GM19455 (cell line): ENCODE measurements at regions not wholly inside any gene's neighbourhood (a gene's known extent, or its start where the extent isn't known, plus 50 kb on each side); places are given as distances from the start of the nearest gene placed in this dataset.
"Not testable (repeated sequence)": the region's sequence is repeated elsewhere in the genome, so short reads cannot be mapped to it uniquely, and the experiment has no call there.

Source experiments
- ATAC-seq: cut with Tn5 transposase; IDR thresholded peaks from one replicate; pipeline ENCODE4 v1.9.1; 2021; ENCODE audit not compliant: unreplicated experiment

DNA sequence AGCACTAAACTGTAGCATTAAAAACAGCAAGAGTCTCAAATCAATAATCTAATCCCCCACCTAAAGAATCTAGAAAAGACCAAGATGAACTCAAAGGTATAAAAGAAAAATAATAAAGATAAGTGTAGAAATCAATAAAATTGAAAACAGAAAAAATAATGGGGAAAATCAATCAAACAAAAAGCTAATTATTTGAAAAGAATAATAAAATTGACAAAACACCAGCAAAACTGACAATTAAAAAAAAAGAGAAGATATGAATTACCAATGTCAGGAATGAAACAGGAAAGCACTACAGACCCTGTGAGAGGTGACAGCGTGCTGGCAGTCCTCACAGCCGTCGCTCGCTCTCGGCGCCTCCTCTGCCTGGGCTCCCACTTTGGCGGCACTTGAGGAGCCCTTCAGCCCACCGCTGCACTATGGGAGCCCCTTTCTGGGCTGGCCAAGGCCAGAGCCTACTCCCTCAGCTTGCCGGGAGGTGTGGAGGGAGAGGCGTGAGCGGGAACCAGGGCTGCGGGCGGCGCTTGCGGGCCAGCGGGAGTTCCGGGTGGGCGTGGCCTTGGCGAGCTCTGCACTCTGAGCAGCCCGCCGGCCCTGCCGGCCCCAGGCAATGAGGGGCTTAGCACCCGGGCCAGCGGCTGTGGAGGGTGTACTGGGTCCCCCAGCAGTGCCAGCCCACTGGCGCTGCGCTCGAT lies 105.3 kb upstream of the HEY2 start:
- not testable (repeated sequence) for ATAC-seq

DNA sequence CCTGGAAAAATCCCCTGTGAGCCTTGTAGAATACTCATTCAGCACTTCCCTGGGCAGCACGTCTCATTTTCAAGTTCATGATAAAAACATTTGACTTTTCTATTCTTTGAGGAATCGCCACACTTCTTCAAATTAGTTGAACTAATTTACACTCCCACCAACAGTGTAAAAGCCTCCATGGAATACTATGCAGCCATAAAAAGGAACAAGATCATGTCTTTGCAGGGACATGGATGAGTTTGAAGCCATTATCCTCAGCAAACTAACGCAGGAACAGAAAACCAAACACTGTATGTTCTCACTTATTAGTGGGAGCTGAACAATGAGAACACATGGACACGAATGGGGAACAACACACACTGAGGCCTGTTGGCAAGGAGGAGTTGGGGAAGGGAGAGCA lies 102.0 kb upstream of the HEY2 start:
- no peak for ATAC-seq

DNA sequence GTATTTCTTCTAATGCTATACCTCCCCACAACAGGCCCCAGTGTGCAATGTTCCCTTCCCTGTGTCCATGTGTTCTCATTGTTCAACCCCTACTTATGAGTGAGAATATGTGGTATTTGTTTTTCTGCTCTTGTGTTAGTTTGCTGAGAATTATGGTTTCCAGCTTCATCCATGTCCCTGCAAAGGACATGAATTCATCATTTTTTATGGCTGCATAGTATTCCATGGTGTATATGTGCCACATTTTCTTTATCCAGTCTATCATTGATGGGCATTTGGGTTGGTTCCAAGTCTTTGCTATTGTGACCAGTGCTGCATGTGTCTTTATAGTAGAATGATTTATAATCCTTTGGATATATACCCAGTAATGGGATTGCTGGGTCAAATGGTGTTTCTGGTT lies 95.7 kb upstream of the HEY2 start:
- ATAC-seq, result not testable (repeated sequence)

DNA sequence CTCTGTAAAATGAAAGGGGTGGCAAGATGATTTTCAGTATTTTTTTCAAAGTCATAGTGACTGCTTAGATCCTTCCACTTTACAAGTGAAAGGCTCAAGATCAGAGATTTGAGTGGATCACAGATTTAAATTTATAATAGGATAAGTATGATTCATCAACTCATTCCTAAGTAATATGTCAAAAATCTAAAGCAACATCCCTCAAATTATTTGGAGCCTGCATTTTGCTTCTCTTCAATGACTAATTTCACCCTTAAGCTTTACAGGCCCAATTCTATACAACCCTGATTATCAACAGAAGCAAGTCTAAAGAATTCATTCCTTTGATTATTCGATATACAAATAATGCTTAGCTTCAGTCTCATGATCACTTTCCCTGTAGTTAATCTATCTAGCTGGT lies 93.9 kb upstream of the HEY2 start:
- ATAC-seq, result no peak

DNA sequence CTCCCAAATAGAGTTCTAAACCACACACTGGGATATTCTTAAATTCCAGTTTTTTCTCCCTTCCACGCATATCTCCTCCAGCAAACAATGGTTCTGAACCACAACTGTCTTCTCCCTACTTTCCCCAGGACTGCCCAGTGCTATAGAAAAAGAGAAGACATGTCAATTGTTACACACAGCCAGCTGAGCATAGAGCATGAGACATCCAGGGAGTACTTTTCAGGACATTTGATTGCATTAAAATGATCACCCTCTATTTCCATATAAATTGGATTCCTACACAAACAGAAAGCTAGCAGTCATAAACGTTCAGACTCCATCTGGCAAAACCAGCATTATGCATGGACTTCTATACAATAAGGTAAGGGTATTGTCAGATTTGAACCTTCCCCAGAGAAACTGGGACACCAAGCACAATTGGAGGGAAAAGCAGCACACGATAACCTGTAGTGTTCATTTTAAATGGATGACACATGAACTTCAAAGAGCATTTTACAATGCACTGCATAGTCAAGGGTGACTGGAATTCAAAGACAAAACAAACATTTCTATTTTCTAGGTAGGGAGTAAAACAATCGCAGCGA lies 93.1 kb upstream of the HEY2 start:
- no peak for ATAC-seq

DNA sequence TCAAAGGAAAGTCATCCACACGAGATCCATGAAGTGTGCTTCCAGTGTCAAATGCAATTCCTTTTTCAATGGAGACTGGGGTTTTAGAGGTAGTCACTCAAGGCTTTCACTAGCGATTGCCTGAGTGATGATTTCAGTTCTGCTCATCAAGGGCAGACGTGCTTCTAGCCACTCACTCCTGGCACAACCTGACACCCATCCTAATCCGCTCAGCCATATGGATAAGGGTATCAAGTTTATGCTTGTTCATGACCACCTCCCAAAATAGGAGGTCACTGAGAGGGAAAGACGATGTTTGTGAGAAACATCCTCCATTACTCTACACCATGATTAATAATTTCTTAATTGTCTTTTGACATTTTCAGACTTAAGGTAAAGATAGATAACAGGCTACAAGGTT lies 91.3 kb upstream of the HEY2 start:
- ATAC-seq, result no peak

DNA sequence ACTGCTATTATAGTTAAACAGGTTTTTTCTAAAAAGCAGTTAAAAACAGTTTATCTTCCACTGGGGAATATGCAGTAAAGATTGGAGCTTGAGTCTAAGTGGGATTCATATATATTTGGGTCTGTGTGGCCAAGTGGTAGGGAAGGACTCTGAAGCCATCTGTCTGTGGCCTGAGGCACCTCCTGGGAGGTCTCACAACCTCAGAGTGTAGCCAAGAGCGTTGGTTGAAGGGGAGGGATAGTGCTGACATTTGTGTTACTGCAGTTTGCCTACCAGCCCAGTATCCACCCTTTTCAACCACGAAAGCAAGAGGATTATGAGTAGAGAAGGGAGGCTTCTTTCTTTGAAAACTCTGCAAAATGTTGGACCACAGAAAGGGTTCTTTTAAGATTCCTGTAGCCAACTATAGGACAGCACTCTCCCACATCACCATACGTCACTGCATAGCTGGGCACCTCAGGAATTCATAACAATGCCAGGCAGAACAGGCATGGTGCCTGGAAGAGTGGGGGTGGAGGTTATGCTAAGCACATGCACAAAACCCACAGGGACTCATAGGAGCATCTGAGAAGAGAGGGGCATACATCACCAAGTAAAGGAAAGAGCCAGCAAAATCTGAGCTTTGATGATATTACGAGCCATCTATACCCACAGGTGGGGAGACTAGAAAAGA lies 90.5 kb upstream of the HEY2 start:
- no peak for ATAC-seq

DNA sequence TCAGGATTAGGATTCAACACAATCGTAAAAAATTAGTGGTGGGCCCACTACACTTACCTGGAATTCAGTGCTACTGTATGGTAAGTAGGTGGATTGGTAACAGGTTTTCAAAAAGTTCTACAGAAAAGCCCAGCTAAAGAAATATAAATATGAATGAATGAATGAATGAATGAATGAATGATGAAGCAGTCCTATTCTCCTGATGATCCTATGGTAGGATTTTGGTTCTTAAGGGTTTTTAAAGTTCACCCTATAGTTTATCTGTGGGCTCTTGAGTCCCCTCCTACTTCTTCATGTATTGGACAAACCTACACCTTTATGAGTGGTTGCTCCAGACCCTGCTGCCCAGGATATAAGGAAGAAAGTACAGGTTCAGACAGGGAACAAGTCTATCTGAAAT lies 89.5 kb upstream of the HEY2 start:
- ATAC-seq, result no peak

DNA sequence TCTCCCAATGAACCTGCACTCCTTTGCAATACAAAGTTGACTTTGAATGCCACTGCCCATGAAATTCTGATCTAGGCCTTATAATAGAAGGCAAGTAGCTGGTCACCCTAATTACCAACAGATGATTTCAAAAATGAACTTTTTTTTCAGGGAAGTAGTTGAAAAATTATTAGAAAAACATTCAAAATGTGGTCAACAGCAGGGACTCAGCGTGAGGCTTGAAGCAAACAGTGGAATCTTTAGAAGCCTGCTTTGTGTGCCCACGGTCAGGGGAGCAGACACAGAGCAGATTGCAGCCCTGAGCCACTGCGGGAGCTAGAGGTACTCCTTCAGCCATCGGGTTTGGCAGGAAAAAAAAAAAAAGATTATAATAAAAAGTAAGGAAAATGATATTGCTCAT lies 87.1 kb upstream of the HEY2 start:
- ATAC-seq, result no peak

DNA sequence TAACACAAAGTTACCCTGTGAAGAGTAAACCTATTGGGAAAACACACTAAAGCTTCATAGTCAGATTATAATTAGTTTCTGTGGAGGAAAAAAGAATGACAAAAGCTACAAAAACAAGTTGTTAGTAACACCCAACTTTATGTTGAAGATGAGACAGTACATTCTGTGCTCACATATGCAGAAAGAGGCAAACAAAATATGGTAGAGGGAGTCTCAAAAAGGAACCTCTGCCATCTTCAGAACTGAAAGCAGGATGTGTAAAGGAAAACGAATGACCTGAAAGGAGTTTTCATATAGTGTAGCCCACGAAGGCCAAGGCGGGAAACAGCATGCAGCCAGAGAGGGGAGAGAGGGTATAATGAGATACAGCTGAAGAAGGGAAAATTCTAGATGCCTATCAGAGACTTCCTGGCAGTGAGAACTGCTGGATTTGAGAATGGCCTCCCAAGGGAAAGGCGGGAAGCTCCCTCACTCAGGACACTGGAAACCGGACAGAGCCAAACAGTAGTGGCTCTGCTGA lies 84.1 kb upstream of the HEY2 start:
- ATAC-seq, result no peak

DNA sequence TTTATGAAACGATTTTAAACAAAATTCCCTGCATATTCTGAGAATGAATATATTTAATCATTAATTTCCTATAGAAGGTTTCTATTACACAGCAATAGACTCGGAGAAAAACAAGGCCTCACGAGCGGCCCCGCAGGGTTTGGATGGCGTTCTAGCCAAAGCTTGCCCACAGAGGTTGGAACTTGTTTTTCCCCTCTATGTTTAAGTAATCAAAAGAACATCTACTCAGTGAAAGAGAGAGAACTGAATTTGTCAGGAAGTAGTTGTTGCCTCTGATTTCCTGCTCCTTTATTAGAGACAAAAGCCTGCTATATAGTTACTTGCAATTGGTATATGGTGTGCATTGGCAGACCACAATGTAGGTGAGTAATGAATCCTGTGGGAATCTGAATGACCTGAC lies 82.1 kb upstream of the HEY2 start:
- no peak for ATAC-seq

DNA sequence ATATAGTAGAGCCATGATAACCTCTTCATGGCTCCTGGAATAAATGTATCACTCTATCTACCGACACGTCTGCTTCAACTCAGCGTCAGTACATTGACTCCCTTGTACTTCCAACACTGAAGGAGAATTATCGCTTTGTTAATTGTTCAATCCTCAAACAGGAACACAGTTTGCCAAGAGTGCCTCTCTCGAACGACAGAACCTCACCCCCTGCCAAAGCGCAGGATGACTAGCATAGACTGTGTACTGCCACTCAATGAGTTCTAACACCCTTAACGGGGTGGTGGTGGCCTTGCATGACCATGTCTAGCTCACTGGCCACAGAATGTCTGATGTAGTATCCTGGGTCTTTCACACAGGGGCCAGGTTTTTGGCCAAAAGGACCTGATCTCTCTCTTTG lies 81.4 kb upstream of the HEY2 start:
- ATAC-seq, result no peak

DNA sequence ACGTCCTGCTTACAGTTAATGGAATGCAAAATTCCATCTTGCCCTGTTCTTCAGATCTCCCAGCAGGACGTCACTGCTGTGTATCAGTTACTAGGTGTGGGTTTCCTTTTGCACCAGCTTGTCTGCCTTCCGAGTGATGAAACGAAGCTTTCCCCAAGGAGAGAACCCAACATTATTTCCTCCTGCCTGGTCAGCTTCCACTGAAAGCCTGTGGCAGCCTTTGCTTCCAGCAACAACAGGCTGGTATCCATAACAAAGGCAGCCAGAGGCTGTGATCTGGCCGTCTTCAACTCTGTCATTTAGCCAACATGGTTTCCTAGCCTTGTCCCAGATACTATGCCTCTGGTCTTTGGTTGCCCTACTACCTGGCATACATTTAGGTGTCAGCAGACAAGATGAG lies 78.9 kb upstream of the HEY2 start:
- no peak for ATAC-seq

DNA sequence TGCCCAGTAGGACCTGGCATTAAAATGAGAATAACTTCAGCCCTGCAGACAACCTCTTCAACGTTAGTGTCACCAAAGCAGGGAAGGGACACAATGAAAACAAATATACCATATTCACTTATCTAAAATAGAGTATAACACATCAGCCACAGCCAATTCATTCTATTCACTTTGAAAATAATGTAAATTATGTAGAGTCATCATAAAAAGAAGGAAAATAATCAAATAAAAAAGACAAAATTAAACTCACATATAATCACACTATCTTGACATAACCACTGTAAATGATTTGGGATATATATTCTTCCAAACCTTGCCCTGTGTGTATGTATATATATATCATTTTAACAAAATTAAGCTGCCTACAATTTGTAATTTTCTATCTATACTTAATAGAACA lies 78.1 kb upstream of the HEY2 start:
- no peak for ATAC-seq

DNA sequence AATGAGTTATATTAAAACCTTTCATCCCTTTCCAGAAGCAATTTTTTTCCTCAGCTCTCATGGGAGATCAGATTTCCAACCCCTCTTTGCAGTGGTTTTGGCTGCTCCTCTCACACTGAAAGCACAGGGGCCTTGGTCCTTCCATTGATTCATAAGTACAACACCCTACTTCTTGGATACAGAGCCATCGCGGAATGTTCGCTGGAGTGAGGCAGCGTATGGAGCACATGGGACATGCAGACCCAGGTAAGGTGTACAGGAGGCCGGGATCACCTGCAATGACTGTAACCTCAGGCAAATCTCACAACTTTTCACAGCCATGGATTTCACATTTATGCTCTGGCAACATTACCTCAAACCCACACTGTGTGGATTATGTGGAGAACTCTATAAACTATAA lies 75.2 kb upstream of the HEY2 start:
- no peak for ATAC-seq

DNA sequence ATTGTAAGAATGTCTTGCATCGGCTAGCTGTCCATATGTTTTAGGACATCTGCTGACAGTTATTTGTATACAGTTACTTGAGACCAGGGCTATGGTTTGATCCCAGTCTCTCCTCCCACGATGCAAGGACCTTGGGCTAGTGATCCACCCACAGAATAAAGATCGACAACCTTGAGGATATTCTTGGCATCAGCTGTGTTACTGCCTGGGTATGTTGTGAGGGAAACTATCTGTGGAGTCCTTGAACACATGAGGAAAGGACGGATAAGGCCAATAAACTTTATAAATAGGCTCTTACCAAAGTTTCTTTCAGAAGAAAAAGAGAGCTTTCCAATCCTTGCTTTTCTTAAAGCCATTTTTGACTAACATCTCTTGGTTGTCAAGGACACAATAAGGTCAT lies 70.8 kb upstream of the HEY2 start:
- no peak for ATAC-seq

DNA sequence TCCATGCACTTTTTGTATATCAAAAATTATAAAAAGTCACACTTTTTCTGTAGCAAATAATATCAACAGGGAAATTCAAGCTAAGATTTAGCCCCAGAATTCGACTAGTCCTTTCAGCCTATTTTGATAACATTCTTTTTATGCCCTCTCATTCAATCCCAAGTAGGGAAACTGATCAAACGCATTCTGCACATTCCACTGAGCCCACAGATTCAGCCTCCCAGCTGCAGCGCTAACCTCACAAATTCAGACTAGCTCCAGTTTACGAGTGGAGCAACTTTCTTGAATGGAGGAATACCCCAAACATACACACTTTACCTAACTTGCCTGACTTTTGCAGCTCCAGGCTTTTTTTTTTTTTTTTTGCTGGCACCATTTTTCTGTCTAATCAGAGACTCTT lies 70.3 kb upstream of the HEY2 start:
- no peak for ATAC-seq

DNA sequence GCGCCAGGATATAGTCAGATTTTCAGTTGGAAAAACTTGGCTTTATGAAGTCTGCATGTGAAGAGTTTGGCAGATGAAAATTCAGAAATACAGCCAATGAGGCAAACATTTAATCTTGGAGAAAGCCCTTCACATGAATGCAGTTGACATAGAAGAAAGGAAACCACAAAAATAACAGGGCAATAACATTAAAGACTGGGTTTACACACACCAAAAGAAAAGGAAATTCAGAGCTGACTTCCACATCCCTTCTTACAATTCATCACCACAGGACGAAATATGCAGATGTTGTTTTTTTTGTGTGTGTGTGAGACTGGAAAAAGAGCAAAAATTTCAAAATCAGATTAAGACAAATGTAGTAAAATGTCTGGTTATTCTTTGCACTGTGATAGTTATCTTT lies 69.8 kb upstream of the HEY2 start:
- no peak for ATAC-seq

DNA sequence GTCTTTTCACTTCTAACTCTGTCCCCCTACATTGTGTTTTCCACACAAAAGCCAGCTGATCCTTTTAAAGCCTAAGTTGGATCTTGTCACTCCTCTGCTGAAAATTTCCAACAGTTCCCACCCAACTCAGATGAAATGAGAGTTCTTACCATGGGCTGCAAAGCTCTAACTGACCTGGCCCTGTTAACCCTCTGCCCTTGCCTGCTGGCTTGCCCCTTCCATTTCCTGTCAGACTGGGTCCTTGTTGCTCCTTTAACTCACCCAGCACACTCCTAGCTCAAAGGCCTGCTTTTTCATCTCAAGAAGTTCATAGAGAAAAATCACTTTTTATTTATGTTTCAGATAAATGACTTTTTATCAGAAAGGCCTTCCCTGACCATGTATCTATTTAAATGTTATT lies 66.5 kb upstream of the HEY2 start:
- ATAC-seq, result no peak

DNA sequence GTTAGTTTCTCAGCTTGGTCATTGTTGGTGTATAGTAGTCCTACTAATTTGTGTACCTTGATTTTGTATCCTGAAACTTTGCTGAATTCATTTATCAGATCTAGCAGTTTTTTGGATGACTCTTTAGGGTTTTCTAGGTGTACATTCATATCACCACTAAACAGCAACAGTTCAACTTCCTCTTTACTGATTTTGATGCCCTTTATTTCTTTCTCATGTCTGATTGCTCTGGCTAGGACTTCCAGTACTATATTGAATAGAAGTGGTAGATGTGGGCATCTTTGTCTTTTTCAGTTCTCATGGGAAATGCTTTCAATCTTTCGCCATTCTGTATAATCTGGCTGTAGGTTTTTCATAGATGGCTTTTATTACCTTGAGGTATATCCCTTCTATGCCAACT lies 61.3 kb upstream of the HEY2 start:
- ATAC-seq, result no peak

DNA sequence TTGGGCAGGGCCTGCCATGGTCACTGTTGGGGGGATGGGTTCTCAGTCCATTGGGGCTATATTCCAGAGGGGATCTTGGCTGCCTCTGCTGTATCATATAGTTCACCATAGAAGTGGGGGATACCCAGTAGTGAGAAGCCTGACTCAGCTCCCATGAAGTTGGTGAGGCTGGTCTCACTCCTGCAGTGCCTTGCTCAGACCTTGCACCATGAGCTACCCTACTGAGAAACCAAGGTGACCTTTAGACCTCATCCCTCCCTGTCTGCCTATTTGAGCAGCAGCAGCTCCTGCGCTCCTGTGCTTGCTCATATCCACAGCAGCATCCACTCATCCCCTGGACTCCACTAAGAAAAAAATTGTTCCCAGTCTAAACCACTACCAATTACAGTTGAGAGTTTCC lies 56.0 kb upstream of the HEY2 start:
- ATAC-seq, result no peak

DNA sequence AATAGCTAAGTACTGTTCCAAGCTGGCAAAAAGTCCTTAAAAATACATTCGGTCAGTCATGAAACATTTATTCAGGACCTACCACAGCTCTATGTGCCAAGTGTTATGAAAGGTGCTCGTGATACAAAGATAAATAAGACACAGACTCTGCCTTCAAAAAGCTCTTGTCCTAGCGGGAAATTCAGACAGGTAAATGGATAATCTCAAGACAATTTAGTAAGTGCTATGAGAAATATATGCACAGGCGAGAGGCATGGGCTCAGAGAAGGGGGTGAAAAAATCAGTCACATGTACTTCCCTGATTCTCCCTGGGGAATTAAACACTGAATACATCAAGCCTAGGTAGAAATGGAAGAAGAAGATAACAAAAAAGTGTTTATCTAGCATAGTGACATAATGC lies 49.8 kb upstream of the HEY2 start:
- no peak for ATAC-seq
